Sigmoid colon (tissue), 6 donors: ENCODE measurements at regions not wholly inside any gene's neighbourhood (a gene's known extent, or its start where the extent isn't known, plus 50 kb on each side); places are given as distances from the start of the nearest gene placed in this dataset.

Experiments
- DNase-seq: peaks from one replicate; pipeline ENCODE4 v3.0.0-alpha.2; 2019
- H3K27ac ChIP-seq, 4 donors: fragments of 200-600 bp; sonication (generic); one replicate each; pipeline ENCODE4 v1.5.1; 2016 to 2019; ENCODE audit warnings: mild to moderate bottlenecking in 1 of 4
- H3K27me3 ChIP-seq, 3 donors: fragments of 200-600 bp; sonication (generic); one replicate each; pipeline ENCODE4 v1.5.1; 2019; ENCODE audit warnings: mild to moderate bottlenecking in 1 of 3
- H3K36me3 ChIP-seq, 4 donors: fragments of 200-600 bp; sonication (generic); one replicate each; pipeline ENCODE4 v1.5.1; 2016 to 2019
- H3K4me1 ChIP-seq, 4 donors: fragments of 200-600 bp; sonication (generic); one replicate each; pipeline ENCODE4 v1.5.1; 2017 to 2019
- H3K4me3 ChIP-seq, 4 donors: fragments of 200-600 bp; sonication (generic); one replicate each; pipeline ENCODE4 v1.5.1; 2017 to 2019; ENCODE audit warnings: mild to moderate bottlenecking in 2 of 4, moderate library complexity in 1 of 4
- H3K9me3 ChIP-seq, 4 donors: fragments of 200-600 bp in 3 of 4; sonication (generic) in 3 of 4; one replicate each; pipeline versions ENCODE4 v1.5.1 to v1.6.1; 2013 to 2019
- EP300 ChIP-seq, 4 donors: sonication (generic); formaldehyde crosslinking; IDR thresholded peaks; one replicate each; pipeline ENCODE4 v1.6.1; 2017; ENCODE audit warnings: antibody characterized with exemption in 4 of 4
- POLR2A ChIP-seq, 2 donors: fragments of 450-650 bp; IDR thresholded peaks; one replicate each; pipeline ENCODE4 v1.6.1; 2016; ENCODE audit warnings: antibody characterized with exemption in 2 of 2, mild to moderate bottlenecking in 2 of 2, moderate library complexity in 2 of 2
- POLR2AphosphoS5 ChIP-seq, 4 donors: sonication (generic); formaldehyde crosslinking; IDR thresholded peaks; one replicate each; pipeline ENCODE4 v1.6.1; 2017; ENCODE audit warnings: antibody characterized with exemption in 4 of 4
- WGBS, 2 donors: extraction: QIAGEN DNeasy Blood & Tissue Kit; methylation state at CpG; one replicate each; pipeline ENCODE4 v1.1.7; 2013; 5-methylcytosine and 5-hydroxymethylcytosine counted together
- intact Hi-C: fragments of 100-400 bp; cut with DNase I; formaldehyde crosslinking; loops from one replicate; pipeline ENCODE4 v1.15.1; 2023
- TF ChIP-seq, protein P1 (sequence below), 4 experiments: fragments of 450-650 bp in 3 of 4; fragments of 200-600 bp in 1 of 4; IDR thresholded peaks; one replicate each; pipeline ENCODE4 v1.5.1; 2016 to 2019; ENCODE audit warnings: antibody characterized with exemption in 4 of 4, mild to moderate bottlenecking in 3 of 4, moderate library complexity in 2 of 4
- donor health status: healthy with polysubstance abuse.
- donor health status: healthy.

DNA sequence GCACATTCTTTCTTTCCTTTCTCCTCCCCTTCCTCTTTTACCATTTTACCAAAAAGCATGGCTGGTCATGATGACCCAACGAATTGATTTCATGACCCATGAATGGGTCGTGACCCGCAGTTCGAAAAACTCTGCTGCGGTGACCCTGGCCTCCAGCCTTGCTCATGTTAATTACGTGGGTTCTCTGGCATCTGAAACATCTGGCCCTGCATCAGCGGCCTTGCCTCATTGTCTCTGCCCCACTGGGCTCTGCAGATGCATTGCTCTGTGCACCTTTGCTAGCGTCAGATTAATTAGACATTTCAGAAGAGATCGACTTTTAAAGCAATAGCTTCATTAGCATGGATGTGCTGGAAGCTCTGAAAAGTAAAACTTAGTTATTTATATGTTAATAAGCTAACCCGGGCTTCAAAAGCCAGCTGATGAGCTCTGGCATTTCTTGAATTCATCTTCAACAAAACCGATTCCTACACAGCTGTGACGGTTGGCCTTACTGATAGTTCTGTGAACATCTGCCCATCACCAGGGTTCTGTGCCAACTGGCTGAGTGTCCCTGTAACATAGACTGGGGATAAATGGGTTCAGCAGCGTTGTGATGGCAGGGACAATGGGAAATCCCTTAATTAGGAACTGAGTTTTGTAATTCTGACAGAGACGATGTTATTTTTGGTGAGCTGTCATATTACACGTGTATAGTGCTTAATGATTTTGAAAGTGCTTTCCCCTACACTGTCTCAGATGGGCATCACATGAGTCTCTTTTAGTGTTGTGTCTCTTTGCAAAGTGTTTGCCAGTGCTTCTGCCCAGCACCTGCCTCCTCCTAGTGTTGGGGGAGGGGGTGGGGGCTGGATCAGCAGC, 225.9 kb upstream of the EEF2KMT start:
- no peaks in the 10 kb centered on the region for H3K4me1 ChIP-seq
- WGBS, 2 donors: 67 to 86% methylated on average over 15 of the region's 15 CpGs
- TF ChIP-seq POLR2A (IDR thresholded peaks at IDR 0.05) (no peak), EP300 (IDR thresholded peaks at IDR 0.05) (no peak), POLR2AphosphoS5 (IDR thresholded peaks at IDR 0.05) (no peak)
- TF ChIP-seq, protein P1, sequence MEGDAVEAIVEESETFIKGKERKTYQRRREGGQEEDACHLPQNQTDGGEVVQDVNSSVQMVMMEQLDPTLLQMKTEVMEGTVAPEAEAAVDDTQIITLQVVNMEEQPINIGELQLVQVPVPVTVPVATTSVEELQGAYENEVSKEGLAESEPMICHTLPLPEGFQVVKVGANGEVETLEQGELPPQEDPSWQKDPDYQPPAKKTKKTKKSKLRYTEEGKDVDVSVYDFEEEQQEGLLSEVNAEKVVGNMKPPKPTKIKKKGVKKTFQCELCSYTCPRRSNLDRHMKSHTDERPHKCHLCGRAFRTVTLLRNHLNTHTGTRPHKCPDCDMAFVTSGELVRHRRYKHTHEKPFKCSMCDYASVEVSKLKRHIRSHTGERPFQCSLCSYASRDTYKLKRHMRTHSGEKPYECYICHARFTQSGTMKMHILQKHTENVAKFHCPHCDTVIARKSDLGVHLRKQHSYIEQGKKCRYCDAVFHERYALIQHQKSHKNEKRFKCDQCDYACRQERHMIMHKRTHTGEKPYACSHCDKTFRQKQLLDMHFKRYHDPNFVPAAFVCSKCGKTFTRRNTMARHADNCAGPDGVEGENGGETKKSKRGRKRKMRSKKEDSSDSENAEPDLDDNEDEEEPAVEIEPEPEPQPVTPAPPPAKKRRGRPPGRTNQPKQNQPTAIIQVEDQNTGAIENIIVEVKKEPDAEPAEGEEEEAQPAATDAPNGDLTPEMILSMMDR (IDR thresholded peaks at IDR 0.05): no peak
- H3K27ac ChIP-seq: no peak overlapping the region
- H3K36me3 ChIP-seq: no peaks in the 10 kb centered on the region
- no peaks in the 10 kb centered on the region for H3K27me3 ChIP-seq
- H3K4me3 ChIP-seq: no peak overlapping the region
- no peak for DNase-seq
- H3K9me3 ChIP-seq: no peaks in the 10 kb centered on the region
- intact Hi-C loops: no loop called here

DNA sequence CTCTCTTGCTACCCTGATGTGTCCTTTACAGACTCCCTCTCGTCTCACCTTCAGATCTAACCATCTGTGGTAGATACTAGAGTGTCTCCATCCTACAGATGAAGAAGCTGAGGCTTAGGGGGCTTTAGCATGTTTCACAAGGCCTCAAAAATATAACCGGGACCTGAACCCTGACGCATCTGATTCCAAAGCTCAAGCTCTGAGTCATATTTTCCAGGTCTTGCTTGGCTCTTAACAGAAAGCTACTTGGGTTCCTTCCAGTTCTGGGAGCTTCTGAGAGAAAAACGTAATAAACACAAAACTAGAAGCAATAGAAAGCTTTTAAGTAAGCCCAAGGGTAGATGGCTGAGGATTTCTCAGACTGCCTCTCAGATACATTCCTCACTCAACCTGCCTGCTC, 224.3 kb upstream of the EEF2KMT start:
- Histone ChIP-seq H3K4me3 (no peak overlapping the region), H3K9me3 (no peaks in the 10 kb centered on the region), H3K4me1 (no peaks in the 10 kb centered on the region), H3K27me3 (no peaks in the 10 kb centered on the region), H3K27ac (no peak overlapping the region), H3K36me3 (no peaks in the 10 kb centered on the region)
- intact Hi-C loops: no loop called here
- TF ChIP-seq, protein P1 (IDR thresholded peaks at IDR 0.05): no peak
- TF ChIP-seq POLR2A (IDR thresholded peaks at IDR 0.05): no peak
- TF ChIP-seq POLR2AphosphoS5 (IDR thresholded peaks at IDR 0.05): no peak
- no peak for TF ChIP-seq EP300 (IDR thresholded peaks at IDR 0.05)
- no peak for DNase-seq
- 81 to 85% methylated on average over 4 of the region's 4 CpGs for WGBS, 2 donors

GRCh38 chr16:5319799-5320198, 222.2 kb upstream of the EEF2KMT start:
- H3K36me3 ChIP-seq: no peaks in the 10 kb centered on the region
- H3K27me3 ChIP-seq: no peaks in the 10 kb centered on the region
- H3K27ac ChIP-seq: no peak overlapping the region
- TF ChIP-seq EP300 (IDR thresholded peaks at IDR 0.05) (no peak), POLR2A (IDR thresholded peaks at IDR 0.05) (no peak), POLR2AphosphoS5 (IDR thresholded peaks at IDR 0.05) (no peak)
- TF ChIP-seq, protein P1 (IDR thresholded peaks at IDR 0.05): no peak
- H3K4me3 ChIP-seq: no peak overlapping the region
- no peaks in the 10 kb centered on the region for H3K9me3 ChIP-seq
- intact Hi-C loops: no loop called here
- 94 to 95% methylated on average over 2 of the region's 2 CpGs for WGBS, 2 donors
- DNase-seq: no peak
- no peaks in the 10 kb centered on the region for H3K4me1 ChIP-seq

- Histone ChIP-seq H3K27ac (no peak overlapping the region), H3K36me3 (no peaks in the 10 kb centered on the region), H3K4me3 (no peak overlapping the region), H3K4me1 (no peaks in the 10 kb centered on the region), H3K9me3 (no peaks in the 10 kb centered on the region), H3K27me3 (no peaks in the 10 kb centered on the region)
- intact Hi-C loops: no loop called here
- WGBS, 2 donors: 84 to 90% methylated on average over 5 of the region's 5 CpGs
- no peak for DNase-seq
- TF ChIP-seq POLR2AphosphoS5 (IDR thresholded peaks at IDR 0.05): no peak
- TF ChIP-seq, protein P1 (IDR thresholded peaks at IDR 0.05): no peak
- no peak for TF ChIP-seq EP300 (IDR thresholded peaks at IDR 0.05)
- no peak for TF ChIP-seq POLR2A (IDR thresholded peaks at IDR 0.05)
These were observed 218.3 kb upstream of the EEF2KMT start for GRCh38 chr16:5315914-5316313.
